GM23248 (cell line): ENCODE measurements at regions not wholly inside any gene's neighbourhood (a gene's known extent, or its start where the extent isn't known, plus 50 kb on each side); places are given as distances from the start of the nearest gene placed in this dataset.

Experiments
- EZH2 ChIP-seq: fragments of 200-600 bp; sonication (generic); IDR thresholded peaks from 2 replicates; pipeline ENCODE4 v1.6.1; 2018; ENCODE audit warnings: antibody characterized with exemption, mild to moderate bottlenecking; ENCODE audit not compliant: insufficient read depth, poor library complexity, severe bottlenecking
- EZH2phosphoT487 ChIP-seq: fragments of 200-600 bp; sonication (generic); IDR thresholded peaks from 2 replicates; pipeline ENCODE4 v1.6.1; 2018; ENCODE audit warnings: antibody characterized with exemption, moderate library complexity, mild to moderate bottlenecking, low read depth; ENCODE audit not compliant: insufficient read depth

DNA sequence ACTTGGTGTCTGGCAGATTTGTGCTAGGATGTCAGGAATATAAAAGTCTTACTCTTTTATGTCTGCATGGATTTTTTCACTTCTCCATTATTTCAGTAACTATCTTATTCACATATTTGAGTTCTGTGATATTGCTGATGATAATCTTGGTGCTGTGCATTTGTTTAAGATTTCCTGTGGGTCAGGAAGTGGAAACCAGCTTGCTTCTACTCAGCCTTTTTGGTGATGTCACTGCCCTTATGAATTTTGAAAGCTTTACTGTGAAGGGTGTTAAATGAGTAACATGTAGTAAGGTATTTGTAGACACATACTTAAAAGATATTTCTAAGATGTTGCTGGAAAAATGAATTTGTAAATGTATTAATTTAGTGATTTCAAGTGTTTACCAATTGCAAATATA is 69.5 kb upstream of the VOPP1 start:
- TF ChIP-seq EZH2 (no peak), EZH2phosphoT487 (no peak)
